IMR-90 (cell line): ENCODE measurements at regions not wholly inside any gene's neighbourhood (a gene's known extent, or its start where the extent isn't known, plus 50 kb on each side); places are given as distances from the start of the nearest gene placed in this dataset.

Source experiments
- ATAC-seq: fragments of 200-7000 bp; cut with Tn5 transposase; 2 replicates; pipeline ENCODE4 v1.9.1; 2020; ENCODE audit warnings: low read depth, mild to moderate bottlenecking, moderate library complexity
- BruUV-seq: library from RNA; stranded (reverse); fragments of 400-500 nt; replicated peaks from 2 replicates; lab custom pipeline; 2021; lab: Mats Ljungman, UMichigan
- CTCF ChIA-PET: fragments of 300-600 bp; formaldehyde crosslinking; extraction: SDS; loops from one replicate; lab custom pipeline; 2021; ENCODE audit warnings: antibody characterized with exemption; lab: Yijun Ruan, JAX
- POLR2A ChIA-PET: fragments of 300-600 bp; sonication (Branson Sonifier 250); formaldehyde crosslinking; loops from one replicate; lab custom pipeline; 2022; ENCODE audit warnings: antibody characterized with exemption; ENCODE audit not compliant: unreplicated experiment; lab: Charles Lee
- DNase-seq: peaks from one replicate; pipeline ENCODE4 v3.0.0; 2013
- H2AFZ ChIP-seq: replicated peaks from 2 replicates; pipeline ENCODE3; 2013; ENCODE audit warnings: low read length, mild to moderate bottlenecking; ENCODE audit not compliant: poor library complexity
- H2AK5ac ChIP-seq: 2 replicates; pipeline ENCODE4 v1.6.1; 2013; ENCODE audit warnings: low read depth, low read length, inconsistent platforms
- H2AK9ac ChIP-seq: replicated peaks from 2 replicates; pipeline ENCODE3; 2013; ENCODE audit warnings: mild to moderate bottlenecking, low read depth, low read length, moderate library complexity; ENCODE audit not compliant: poor library complexity
- H2BK120ac ChIP-seq: 2 replicates; pipeline ENCODE4 v1.6.1; 2013; ENCODE audit warnings: low read depth, low read length, inconsistent platforms
- H2BK15ac ChIP-seq: 3 replicates; pipeline ENCODE4 v1.6.1; 2013; ENCODE audit warnings: low read depth, low read length, inconsistent platforms
- H2BK20ac ChIP-seq: 2 replicates; pipeline ENCODE4 v1.6.1; 2013; ENCODE audit warnings: low read depth, mild to moderate bottlenecking, inconsistent platforms, low read length, moderate library complexity
- H2BK5ac ChIP-seq: 2 replicates; pipeline ENCODE4 v1.6.1; 2013; ENCODE audit warnings: mild to moderate bottlenecking, low read depth, low read length, inconsistent platforms; ENCODE audit not compliant: poor library complexity, severe bottlenecking
- H3K14ac ChIP-seq: replicated peaks from 2 replicates; pipeline ENCODE4 v1.6.1; 2013; ENCODE audit warnings: low read depth, low read length, inconsistent platforms
- H3K18ac ChIP-seq: 2 replicates; pipeline ENCODE4 v1.6.1; 2013; ENCODE audit warnings: low read depth, low read length, control low read depth
- H3K23ac ChIP-seq: 2 replicates; pipeline ENCODE4 v1.6.1; 2013; ENCODE audit warnings: low read depth, low read length, inconsistent platforms
- H3K27ac ChIP-seq: 2 replicates; pipeline ENCODE4 v1.5.1; 2013; ENCODE audit warnings: mild to moderate bottlenecking, control low read depth, low read length; ENCODE audit not compliant: insufficient read depth
- H3K27me3 ChIP-seq: 2 replicates; pipeline ENCODE4 v1.6.1; 2013; ENCODE audit warnings: low read length; ENCODE audit not compliant: control insufficient read depth, insufficient read depth
- H3K36me3 ChIP-seq: 2 replicates; pipeline ENCODE4 v1.6.1; 2013; ENCODE audit warnings: low read length, mixed read lengths; ENCODE audit not compliant: control insufficient read depth, insufficient read depth
- H3K4ac ChIP-seq: 2 replicates; pipeline ENCODE4 v1.6.1; 2013; ENCODE audit warnings: low read depth, low read length, inconsistent platforms
- H3K4me1 ChIP-seq: 2 replicates; pipeline ENCODE4 v1.6.1; 2013; ENCODE audit warnings: low read length, mixed read lengths; ENCODE audit not compliant: control insufficient read depth, insufficient read depth
- H3K4me2 ChIP-seq: 2 replicates; pipeline ENCODE4 v1.6.1; 2013; ENCODE audit warnings: low read depth, mild to moderate bottlenecking, control low read depth, low read length, moderate library complexity
- H3K4me3 ChIP-seq: 2 replicates; pipeline ENCODE4 v1.5.1; 2013; ENCODE audit warnings: low read depth, mild to moderate bottlenecking, control low read depth, low read length, moderate library complexity; ENCODE audit not compliant: insufficient read depth
- H3K56ac ChIP-seq: 2 replicates; pipeline ENCODE4 v1.6.1; 2013; ENCODE audit warnings: low read length, inconsistent platforms; ENCODE audit not compliant: insufficient read depth; ENCODE audit errors: extremely low read depth
- H3K79me1 ChIP-seq, 2 experiments: 2 replicates each; pipeline ENCODE4 v1.6.1; 2013; ENCODE audit warnings: low read length in 2 of 2, inconsistent platforms in 1 of 2, low read depth in 1 of 2
- H3K9ac ChIP-seq: 2 replicates; pipeline ENCODE4 v1.6.1; 2013; ENCODE audit warnings: low read depth, low read length, control low read depth
- H3K9me1 ChIP-seq: 2 replicates; pipeline ENCODE4 v1.6.1; 2013; ENCODE audit warnings: low read length, inconsistent platforms; ENCODE audit not compliant: insufficient read depth
- H3K9me3 ChIP-seq: 2 replicates; pipeline ENCODE4 v1.6.1; 2013; ENCODE audit warnings: low read length; ENCODE audit not compliant: control insufficient read depth, insufficient read depth
- H4K20me1 ChIP-seq: 2 replicates; pipeline ENCODE4 v1.6.1; 2013; ENCODE audit warnings: low read length, inconsistent platforms; ENCODE audit not compliant: insufficient read depth
- H4K5ac ChIP-seq: 2 replicates; pipeline ENCODE4 v1.6.1; 2013; ENCODE audit warnings: mild to moderate bottlenecking, low read depth, low read length, control low read depth
- H4K8ac ChIP-seq, 2 experiments: 2 replicates each; pipeline ENCODE4 v1.6.1; 2013; ENCODE audit warnings: low read depth in 2 of 2, low read length in 2 of 2, control low read depth in 1 of 2, inconsistent platforms in 1 of 2
- H4K91ac ChIP-seq: 2 replicates; pipeline ENCODE4 v1.6.1; 2013; ENCODE audit warnings: low read depth, low read length, inconsistent platforms; ENCODE audit not compliant: insufficient read depth
- CHD1 ChIP-seq: IDR thresholded peaks from 2 replicates; pipeline ENCODE4 v1.6.1; 2012; ENCODE audit warnings: low read depth, low read length, improper control_type of control experiment
- dilution Hi-C: fragments of 300-500 bp; cut with HindIII; formaldehyde crosslinking; loops from one replicate; pipeline ENCODE4 v1.14.3; 2018; ENCODE audit warnings: low sequenced_read_pairs; ENCODE audit not compliant: unreplicated experiment
- in situ Hi-C: fragments of 300-500 bp; cut with MboI; formaldehyde crosslinking; loops from 3 replicates; pipeline ENCODE4 v1.14.3; 2019; ENCODE audit warnings: low sequenced_read_pairs, inconsistent platforms, mixed read lengths
- intact Hi-C: fragments of 100-400 bp; cut with micrococcal nuclease; formaldehyde crosslinking; loops from 2 replicates; pipeline ENCODE4 v1.10.0; 2022

DNA sequence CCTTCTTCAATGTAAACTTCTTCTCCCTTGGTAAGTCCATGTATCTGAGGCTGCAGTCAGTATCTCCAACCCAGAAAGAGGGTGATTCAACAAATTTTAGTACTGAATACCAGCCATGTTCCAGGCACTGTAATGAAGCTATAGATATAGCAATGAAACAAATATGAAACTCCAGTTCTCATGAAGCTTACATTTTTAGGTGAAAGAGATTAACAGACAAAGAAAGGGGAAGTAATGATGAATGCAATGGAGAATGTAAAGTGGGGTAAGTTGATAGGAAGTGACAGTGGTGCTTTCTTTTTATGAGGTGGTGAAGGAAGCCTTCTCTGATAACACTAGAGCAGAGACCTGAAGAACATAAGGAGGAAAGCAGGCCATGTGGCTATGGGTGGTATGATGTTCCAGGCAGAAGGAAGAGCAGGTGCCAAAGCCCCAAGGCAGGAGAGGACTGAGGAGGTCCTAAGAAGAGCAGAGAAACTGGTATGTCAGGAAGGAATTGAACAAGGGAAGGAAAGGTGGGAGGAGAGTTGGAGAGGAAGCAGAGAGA, 143.6 kb downstream of the TFAP2B start:
- H2BK120ac ChIP-seq: no peak overlapping the region
- intact Hi-C loops: no loop called here
- H3K4ac ChIP-seq: no peak overlapping the region
- ATAC-seq (no peak), DNase-seq (no peak)
- H3K9me1 ChIP-seq: no peaks in the 10 kb centered on the region
- TF ChIP-seq CHD1: no peak
- no peak overlapping the region for H4K5ac ChIP-seq
- no peak overlapping the region for H2BK15ac ChIP-seq
- in situ Hi-C loops: no loop called here
- H3K56ac ChIP-seq: no peak overlapping the region
- H3K36me3 ChIP-seq: no peaks in the 10 kb centered on the region
- H3K14ac ChIP-seq: no peak overlapping the region
- H2BK5ac ChIP-seq: no peak overlapping the region
- ChIA-PET CTCF (no interaction called here), POLR2A (no interaction called here)
- H2BK20ac ChIP-seq: no peak overlapping the region
- BruUV-seq: no TSS peak
- no peaks in the 10 kb centered on the region for H3K27me3 ChIP-seq
- peaks cover 5% of the 10 kb centered on the region for H3K9me3 ChIP-seq
- no peak overlapping the region for H2AK9ac ChIP-seq
- no peak overlapping the region for H3K18ac ChIP-seq
- H2AFZ ChIP-seq: no peak overlapping the region
- no peak overlapping the region for H2AK5ac ChIP-seq
- H3K4me2 ChIP-seq: no peak overlapping the region
- H3K4me3 ChIP-seq: no peak overlapping the region
- no peak overlapping the region for H3K27ac ChIP-seq
- H3K23ac ChIP-seq: no peak overlapping the region
- H4K20me1 ChIP-seq: no peaks in the 10 kb centered on the region
- no peak overlapping the region for H4K91ac ChIP-seq
- H3K9ac ChIP-seq: no peak overlapping the region
- H3K4me1 ChIP-seq: no peaks in the 10 kb centered on the region
- H3K79me1 ChIP-seq: no peaks in the 10 kb centered on the region
- dilution Hi-C loops: no loop called here
- no peak overlapping the region for H4K8ac ChIP-seq
